ENCODE measurements at regions not wholly inside any gene's neighbourhood (a gene's known extent, or its start where the extent isn't known, plus 50 kb on each side); places are given as distances from the start of the nearest gene placed in this dataset.
A peak's percentile ranks its signal among the peaks of the same experiment; 100 is the strongest.

- DNase-seq (ENCODE audit: low spot score), result no peak
These were observed 208.5 kb upstream of the NRP1 start for GRCh38 chr10:33542752-33543505.

GRCh38 chr10:33539116-33539515 is 204.6 kb upstream of the NRP1 start:
- no peak for DNase-seq (ENCODE audit: low spot score)

- no peak for DNase-seq (ENCODE audit: low spot score)
These were observed 202.6 kb upstream of the NRP1 start for GRCh38 chr10:33537066-33537465.

GRCh38 chr10:33536508-33536907 is 202.0 kb upstream of the NRP1 start:
- DNase-seq (ENCODE audit: low spot score), result no peak

- no peak for DNase-seq (ENCODE audit: low spot score)
These were observed 201.4 kb upstream of the NRP1 start for GRCh38 chr10:33535866-33536265.

GRCh38 chr10:33534416-33534815 is 199.9 kb upstream of the NRP1 start:
- DNase-seq (ENCODE audit: low spot score), result no peak

GRCh38 chr10:33533612-33534011 is 199.1 kb upstream of the NRP1 start:
- no peak for DNase-seq (ENCODE audit: low spot score)

GRCh38 chr10:33532901-33533300 is 198.4 kb upstream of the NRP1 start:
- no peak for DNase-seq (ENCODE audit: low spot score)

- DNase-seq (ENCODE audit: low spot score), result no peak
These were observed 194.8 kb upstream of the NRP1 start for GRCh38 chr10:33529234-33529633.

- DNase-seq (ENCODE audit: low spot score), result no peak
These were observed 190.5 kb upstream of the NRP1 start for GRCh38 chr10:33524966-33525365.

GRCh38 chr10:33524041-33524440 is 189.6 kb upstream of the NRP1 start:
- no peak for DNase-seq (ENCODE audit: low spot score)

GRCh38 chr10:33523236-33523792 is 188.8 kb upstream of the NRP1 start:
- DNase-seq (ENCODE audit: low spot score), result no peak

GRCh38 chr10:33521904-33522303 is 187.4 kb upstream of the NRP1 start:
- DNase-seq (ENCODE audit: low spot score), result no peak

- no peak for DNase-seq (ENCODE audit: low spot score)
These were observed 186.6 kb upstream of the NRP1 start for GRCh38 chr10:33521062-33521461.

- no peak for DNase-seq (ENCODE audit: low spot score)
These were observed 185.8 kb upstream of the NRP1 start for GRCh38 chr10:33520223-33520622.

GRCh38 chr10:33519130-33519860 is 184.8 kb upstream of the NRP1 start:
- DNase-seq (ENCODE audit: low spot score), result no peak

- DNase-seq (ENCODE audit: low spot score), result no peak
These were observed 175.7 kb upstream of the NRP1 start for GRCh38 chr10:33510206-33510605.

GRCh38 chr10:33509231-33509831 is 174.9 kb upstream of the NRP1 start:
- peak; percentile 89 for DNase-seq (ENCODE audit: low spot score)

GRCh38 chr10:33507662-33508425 is 173.4 kb upstream of the NRP1 start:
- DNase-seq (ENCODE audit: low spot score), result no peak

- no peak for DNase-seq (ENCODE audit: low spot score)
These were observed 172.6 kb upstream of the NRP1 start for GRCh38 chr10:33506838-33507661.

GRCh38 chr10:33506391-33506790 is 171.9 kb upstream of the NRP1 start:
- no peak for DNase-seq (ENCODE audit: low spot score)

All from SW480 (cell line).